HG03575 (cell line): ENCODE measurements at regions not wholly inside any gene's neighbourhood (a gene's known extent, or its start where the extent isn't known, plus 50 kb on each side); places are given as distances from the start of the nearest gene placed in this dataset.
"Not testable (repeated sequence)": the region's sequence is repeated elsewhere in the genome, so short reads cannot be mapped to it uniquely, and the experiment has no call there.

ENCODE experiments used
- ATAC-seq: cut with Tn5 transposase; IDR thresholded peaks from one replicate; pipeline ENCODE4 v1.9.1; 2021; ENCODE audit not compliant: unreplicated experiment, insufficient number of reproducible peaks, low FRiP score; ENCODE audit errors: extremely low read depth

- no peak for ATAC-seq
Observed at GRCh38 chr2:186129767-186130581, 356.1 kb upstream of the ZC3H15 start.

- ATAC-seq: no peak
Observed at GRCh38 chr2:186130748-186131641, 355.1 kb upstream of the ZC3H15 start.

- no peak for ATAC-seq
Observed at GRCh38 chr2:186135686-186136085, 350.4 kb upstream of the ZC3H15 start.

- ATAC-seq: no peak
Observed at GRCh38 chr2:186136860-186137259, 349.2 kb upstream of the ZC3H15 start.

GRCh38 chr2:186138845-186139244, 347.2 kb upstream of the ZC3H15 start:
- ATAC-seq: no peak

GRCh38 chr2:186159101-186159500, 327.0 kb upstream of the ZC3H15 start:
- ATAC-seq: no peak

- no peak for ATAC-seq
Observed at GRCh38 chr2:186164325-186164724, 321.7 kb upstream of the ZC3H15 start.

- no peak for ATAC-seq
Observed at GRCh38 chr2:186170693-186171092, 315.4 kb upstream of the ZC3H15 start.

- no peak for ATAC-seq
Observed at GRCh38 chr2:186181625-186182024, 304.4 kb upstream of the ZC3H15 start.

GRCh38 chr2:186182366-186182765, 303.7 kb upstream of the ZC3H15 start:
- ATAC-seq: not testable (repeated sequence)

- no peak for ATAC-seq
Observed at GRCh38 chr2:186183406-186183805, 302.7 kb upstream of the ZC3H15 start.

- ATAC-seq: no peak
Observed at GRCh38 chr2:186187854-186188253, 298.2 kb upstream of the ZC3H15 start.

- ATAC-seq: no peak
Observed at GRCh38 chr2:186189816-186190215, 296.2 kb upstream of the ZC3H15 start.

- ATAC-seq: no peak
Observed at GRCh38 chr2:186195696-186196095, 290.4 kb upstream of the ZC3H15 start.

- ATAC-seq: no peak
Observed at GRCh38 chr2:186197955-186198354, 288.1 kb upstream of the ZC3H15 start.

GRCh38 chr2:186199029-186199428, 287.0 kb upstream of the ZC3H15 start:
- ATAC-seq: no peak

- no peak for ATAC-seq
Observed at GRCh38 chr2:186201371-186201770, 284.7 kb upstream of the ZC3H15 start.

- no peak for ATAC-seq
Observed at GRCh38 chr2:186205254-186205911, 280.7 kb upstream of the ZC3H15 start.

GRCh38 chr2:186209532-186209931, 276.5 kb upstream of the ZC3H15 start:
- ATAC-seq: no peak

- no peak for ATAC-seq
Observed at GRCh38 chr2:186220409-186220808, 265.7 kb upstream of the ZC3H15 start.
